Ovary (tissue), 7 donors: ENCODE measurements at regions not wholly inside any gene's neighbourhood (a gene's known extent, or its start where the extent isn't known, plus 50 kb on each side); places are given as distances from the start of the nearest gene placed in this dataset.

ENCODE experiments used
- DNase-seq, 5 donors: peaks; one replicate each; pipeline ENCODE4 v3.0.0-alpha.2; 2019 to 2020
- H3K27ac ChIP-seq, 2 donors: fragments of 200-600 bp; one replicate each; pipeline versions ENCODE4 v1.5.1 to v1.8.0; 2019 to 2022
- H3K27me3 ChIP-seq: fragments of 200-600 bp; one replicate; pipeline ENCODE4 v1.8.0; 2022
- H3K36me3 ChIP-seq: fragments of 200-600 bp; sonication (generic); one replicate; pipeline ENCODE4 v1.5.1; 2019
- H3K4me1 ChIP-seq: one replicate; pipeline ENCODE4 v1.8.1; 2013; ENCODE audit warnings: mild to moderate bottlenecking, moderate library complexity; ENCODE audit not compliant: insufficient read depth
- H3K4me3 ChIP-seq: fragments of 200-600 bp; sonication (generic); one replicate; pipeline ENCODE4 v1.5.1; 2017
- H3K9me3 ChIP-seq, 2 donors: fragments of 200-600 bp in 1 of 2; sonication (generic) in 1 of 2; one replicate each; pipeline versions ENCODE4 v1.5.1 to v1.8.1; 2013 to 2019; ENCODE audit warnings: mild to moderate bottlenecking in 1 of 2, moderate library complexity in 1 of 2
- CTCF ChIP-seq, 3 donors: fragments of 450-650 bp in 2 of 3; fragments of 200-600 bp in 1 of 3; IDR thresholded peaks; one replicate each; pipeline versions ENCODE4 v1.5.1 to v1.8.0; 2016 to 2022; ENCODE audit warnings: antibody characterized with exemption in 3 of 3, mild to moderate bottlenecking in 1 of 3
- EP300 ChIP-seq: sonication (generic); formaldehyde crosslinking; IDR thresholded peaks from one replicate; pipeline ENCODE4 v1.6.1; 2017; ENCODE audit warnings: antibody characterized with exemption
- POLR2A ChIP-seq: fragments of 450-650 bp; IDR thresholded peaks from one replicate; pipeline ENCODE4 v1.6.1; 2017; ENCODE audit warnings: antibody characterized with exemption, mild to moderate bottlenecking, moderate library complexity
- WGBS, 3 donors: extraction: QIAGEN DNeasy Blood & Tissue Kit in 1 of 3; methylation state at CpG; one replicate each; pipeline versions ENCODE4 v1.1.5 to v1.1.7; 2013 to 2017; 5-methylcytosine and 5-hydroxymethylcytosine counted together
- intact Hi-C, 4 donors: fragments of 100-400 bp; cut with DNase I; formaldehyde crosslinking; loops; one replicate each; pipeline versions ENCODE4 v1.11.0 to v1.15.1; 2022 to 2023
- donor health status: DM: no; HTN: no; CAD: no; lungs with moderate emphysema.
- donor health status: DM: no; HTN: no; CAD: no.
- donor health status: Bipolar disorder and iron deficiency.
- donor health status: DM: no; HTN: no; CAD: no.
- donor health status: DM: yes; HTN: yes; CAD: no.

GRCh38 chr9:22898591-22898990 lies 452.0 kb downstream of the DMRTA1 start:
- H3K4me3 ChIP-seq: no peak overlapping the region
- WGBS, 3 donors: 4 to 11% (median 6%) methylated on average over 4 of the region's 4 CpGs
- H3K36me3 ChIP-seq: no peaks in the 10 kb centered on the region
- H3K9me3 ChIP-seq: no peaks in the 10 kb centered on the region
- H3K27ac ChIP-seq: no peak overlapping the region
- no peaks in the 10 kb centered on the region for H3K27me3 ChIP-seq
- TF ChIP-seq EP300 (no peak), POLR2A (no peak), CTCF (IDR thresholded peaks at IDR 0.05) (no peak)
- no peak for DNase-seq
- no peaks in the 10 kb centered on the region for H3K4me1 ChIP-seq
- intact Hi-C loops: no loop called here

- Histone ChIP-seq H3K27me3 (peaks cover 2% of the 10 kb centered on the region), H3K4me1 (no peaks in the 10 kb centered on the region), H3K9me3 (no peaks in the 10 kb centered on the region), H3K36me3 (no peaks in the 10 kb centered on the region), H3K4me3 (no peak overlapping the region), H3K27ac (no peak overlapping the region)
- TF ChIP-seq EP300 (no peak), CTCF (IDR thresholded peaks at IDR 0.05) (no peak), POLR2A (no peak)
- no peak for DNase-seq
- 42 to 58% (median 50%) methylated on average over 1 of the region's 1 CpG for WGBS, 3 donors
- intact Hi-C loops: no loop called here
These were observed 465.0 kb downstream of the DMRTA1 start for GRCh38 chr9:22911632-22912031.

- Histone ChIP-seq H3K27ac (no peak overlapping the region), H3K36me3 (no peaks in the 10 kb centered on the region), H3K4me1 (no peaks in the 10 kb centered on the region), H3K4me3 (no peak overlapping the region), H3K27me3 (peaks cover 2% of the 10 kb centered on the region), H3K9me3 (no peaks in the 10 kb centered on the region)
- no peak for DNase-seq
- intact Hi-C loops: no loop called here
- TF ChIP-seq CTCF (IDR thresholded peaks at IDR 0.05): no peak
- TF ChIP-seq POLR2A: no peak
- TF ChIP-seq EP300: no peak
- WGBS, 3 donors: 60 to 72% (median 71%) methylated on average over 4 of the region's 4 CpGs
These were observed 466.4 kb downstream of the DMRTA1 start for GRCh38 chr9:22913026-22913425.

GRCh38 chr9:22913518-22913917 lies 466.9 kb downstream of the DMRTA1 start:
- WGBS, 3 donors: 56 to 72% (median 63%) methylated on average over 4 of the region's 4 CpGs

GRCh38 chr9:22916148-22916547 lies 469.5 kb downstream of the DMRTA1 start:
- TF ChIP-seq EP300 (no peak), CTCF (IDR thresholded peaks at IDR 0.05) (no peak)
- no peak for DNase-seq
- Histone ChIP-seq H3K4me3 (no peak overlapping the region), H3K9me3 (no peaks in the 10 kb centered on the region), H3K27me3 (peaks cover 2% of the 10 kb centered on the region), H3K27ac (no peak overlapping the region), H3K4me1 (no peaks in the 10 kb centered on the region), H3K36me3 (no peaks in the 10 kb centered on the region)
- intact Hi-C loops: no loop called here
- WGBS, 3 donors: 67 to 70% (median 69%) methylated on average over 2 of the region's 2 CpGs

More at GRCh38 chr9:22913518-22913917, 466.9 kb downstream of the DMRTA1 start:
- Histone ChIP-seq H3K4me1 (no peaks in the 10 kb centered on the region), H3K4me3 (no peak overlapping the region), H3K27ac (no peak overlapping the region), H3K9me3 (no peaks in the 10 kb centered on the region), H3K36me3 (no peaks in the 10 kb centered on the region), H3K27me3 (peaks cover 2% of the 10 kb centered on the region)
- no peak for TF ChIP-seq POLR2A
- no peak for DNase-seq
- intact Hi-C loops: no loop called here
